Fibroblast of the aortic adventitia (primary cell): ENCODE measurements at regions not wholly inside any gene's neighbourhood (a gene's known extent, or its start where the extent isn't known, plus 50 kb on each side); places are given as distances from the start of the nearest gene placed in this dataset.

Experiments
- DNase-seq: peaks from one replicate; pipeline ENCODE4 v3.0.0-alpha.2; 2010; ENCODE audit warnings: low read depth
- H3K4me3 ChIP-seq: 2 replicates; pipeline ENCODE4 v1.5.1; 2011; ENCODE audit warnings: low read depth, mild to moderate bottlenecking, control low read depth, low read length, moderate library complexity
- CTCF ChIP-seq: IDR thresholded peaks from 2 replicates; pipeline ENCODE4 v1.5.1; 2011; ENCODE audit warnings: mild to moderate bottlenecking, low read length, control low read depth, inconsistent platforms; ENCODE audit not compliant: insufficient read depth

DNA sequence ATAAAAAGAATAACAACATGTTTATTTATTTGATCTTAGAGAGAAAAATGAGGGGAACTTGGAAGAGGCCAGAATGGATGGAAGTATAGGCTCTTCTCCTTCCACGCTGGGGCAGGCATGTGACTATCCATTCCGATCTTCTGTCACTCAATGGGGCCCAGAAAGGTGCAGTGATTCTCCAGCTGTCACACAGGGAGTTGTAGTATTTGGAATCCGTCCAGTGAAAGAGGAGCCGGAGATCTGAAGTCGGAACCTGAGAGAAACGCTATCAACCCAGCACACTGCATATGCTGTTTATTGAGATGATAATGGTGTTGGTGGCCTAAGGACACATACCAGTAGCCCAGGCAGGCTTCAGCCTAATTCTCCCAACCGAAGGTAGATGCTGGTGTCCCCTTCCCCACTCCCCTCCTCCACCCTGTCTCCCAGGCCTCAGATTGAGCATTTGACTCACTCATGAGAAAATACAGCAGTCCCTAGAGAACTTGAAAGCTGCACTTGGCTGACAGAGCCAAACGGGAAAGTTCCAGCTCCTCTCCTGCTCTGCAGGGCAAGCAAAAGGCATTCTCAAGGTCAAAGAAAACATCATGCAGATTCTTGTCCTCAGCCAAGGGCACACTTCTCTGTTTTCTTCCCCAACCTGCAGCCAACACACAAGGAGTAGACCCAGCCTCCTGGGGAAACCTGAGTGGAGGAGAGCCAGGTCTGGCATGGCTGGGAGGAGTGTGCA lies 100.4 kb downstream of the IRF2BPL start:
- TF ChIP-seq CTCF: no peak
- no peak overlapping the region for H3K4me3 ChIP-seq
- DNase-seq: no peak

DNA sequence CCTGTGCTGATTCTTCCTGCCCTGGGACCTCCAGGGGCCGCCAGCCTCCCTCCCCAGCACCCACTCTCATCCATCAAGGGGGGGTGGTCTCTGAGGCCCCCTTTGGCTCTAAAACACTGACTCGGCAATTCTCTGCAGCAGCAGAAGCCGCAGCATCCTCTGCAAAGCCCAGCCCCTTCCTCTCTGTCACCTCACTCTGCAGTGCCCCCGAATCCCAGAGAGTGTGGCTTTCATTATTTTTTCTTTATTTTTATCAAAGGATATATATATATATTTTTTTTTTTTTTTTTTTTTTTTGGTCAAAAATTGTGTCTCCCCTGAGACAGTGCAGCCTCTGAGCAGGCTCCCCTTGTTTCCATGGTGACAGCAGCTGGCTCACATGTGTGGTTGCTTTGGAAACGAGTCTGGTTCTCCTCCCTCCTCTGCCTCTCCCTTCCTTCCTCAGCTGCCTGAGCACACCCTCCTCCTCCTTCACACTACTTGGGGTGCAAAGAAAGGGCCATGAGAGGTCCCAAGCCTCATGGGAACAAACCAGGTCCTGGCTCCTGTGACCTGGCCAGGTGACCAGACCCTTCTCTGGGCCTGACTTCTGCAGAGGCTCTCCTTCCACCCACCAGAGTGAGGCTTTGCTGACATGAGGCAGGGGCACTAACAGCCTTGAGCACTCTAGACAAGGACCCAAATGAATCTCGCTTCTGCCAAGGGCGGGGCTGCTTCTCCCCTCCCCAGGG lies 100.5 kb downstream of the LRRC74A start:
- H3K4me3 ChIP-seq: no peak overlapping the region

GRCh38 chr14:76925097-76925441 lies 98.9 kb downstream of the LRRC74A start:
- no peak for TF ChIP-seq CTCF
- no peak for DNase-seq
- H3K4me3 ChIP-seq: no peak overlapping the region

More for the DNA sequence above, 100.5 kb downstream of the LRRC74A start:
- peak; percentile 84 for DNase-seq
- no peak for TF ChIP-seq CTCF

DNA sequence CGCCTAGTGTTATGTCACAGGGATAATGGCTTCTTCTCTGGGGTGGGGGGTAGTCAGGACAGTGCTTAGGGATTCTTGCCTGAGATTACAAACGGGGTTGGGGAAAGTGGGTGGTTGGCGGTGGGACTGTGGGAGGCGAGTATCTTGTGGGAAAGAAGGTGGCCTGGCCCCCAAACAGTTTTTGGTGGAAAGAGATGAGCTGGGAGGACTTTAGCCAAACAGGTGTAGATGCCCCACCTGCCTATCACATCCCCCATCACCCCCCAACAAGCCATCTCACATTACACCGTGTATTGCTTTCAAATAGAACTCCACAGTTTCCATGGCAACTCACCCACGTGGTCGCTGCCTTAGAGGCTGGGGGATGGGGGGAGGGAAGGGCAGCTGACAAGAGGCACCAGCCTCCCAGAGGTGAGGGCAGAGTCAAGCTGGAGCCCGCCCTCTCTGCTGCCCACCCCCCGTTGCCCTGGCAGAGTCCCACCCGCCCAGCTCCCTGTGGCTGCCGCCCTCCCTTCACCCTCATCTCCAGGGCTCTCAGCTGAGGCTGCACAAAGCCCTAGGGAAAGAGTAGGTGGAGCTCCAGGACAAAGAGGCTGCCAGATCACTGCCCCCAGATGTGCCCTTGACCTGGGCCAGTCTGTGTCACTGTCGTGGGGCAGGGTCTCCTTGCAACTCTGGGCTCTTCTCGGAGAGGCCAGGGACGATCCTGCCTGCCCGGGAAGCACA lies 98.3 kb downstream of the LRRC74A start:
- no peak for DNase-seq
- no peak for TF ChIP-seq CTCF
- no peak overlapping the region for H3K4me3 ChIP-seq

DNA sequence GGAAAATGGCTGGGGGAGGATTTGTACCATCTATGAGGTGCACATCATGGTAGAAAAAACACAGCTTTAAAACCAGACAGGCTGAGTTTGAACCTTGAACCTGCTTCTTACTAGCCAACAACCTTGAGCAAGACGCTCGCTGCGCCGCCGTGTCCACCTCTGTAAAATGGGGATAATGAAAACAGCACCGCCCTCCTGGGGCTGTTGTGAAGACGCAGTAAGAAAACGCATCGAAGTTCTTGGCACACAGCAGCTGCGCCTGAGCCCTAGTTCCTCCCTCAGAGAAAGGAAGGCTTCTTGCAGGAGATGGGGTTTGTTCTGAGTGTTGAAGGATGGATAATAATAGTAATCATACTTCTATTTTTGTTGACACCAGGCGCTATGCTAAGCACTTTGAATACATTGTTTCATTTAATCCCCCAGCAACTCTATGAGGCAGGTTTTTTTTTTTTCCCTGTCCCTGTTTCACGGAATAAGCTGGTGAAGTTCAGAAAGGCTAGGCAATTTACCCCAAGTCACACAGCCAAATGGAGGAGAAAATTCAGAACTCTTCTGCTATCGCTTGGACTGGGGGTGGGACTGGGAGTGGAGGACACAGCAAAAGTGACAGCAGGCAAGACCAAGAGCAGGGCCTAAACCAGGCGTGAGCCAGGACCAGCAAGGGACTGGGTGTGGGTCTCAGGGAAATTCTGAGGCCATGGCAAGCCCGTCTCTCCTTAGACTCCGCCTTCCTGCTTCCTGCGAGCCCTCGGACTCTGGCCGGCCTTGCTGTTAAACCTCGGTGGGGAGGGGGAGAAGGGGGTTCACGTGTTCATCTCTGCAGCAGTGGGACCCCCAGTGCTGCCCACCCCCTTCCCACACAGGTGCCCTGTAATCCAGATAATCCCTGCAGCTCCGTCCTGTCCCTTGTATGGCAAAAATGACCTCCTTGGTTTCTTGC lies 97.5 kb downstream of the LRRC74A start:
- no peak overlapping the region for H3K4me3 ChIP-seq
- no peak for DNase-seq
- TF ChIP-seq CTCF: no peak

GRCh38 chr14:76922584-76922983 lies 96.4 kb downstream of the LRRC74A start:
- no peak overlapping the region for H3K4me3 ChIP-seq
- no peak for DNase-seq
- no peak for TF ChIP-seq CTCF
